ENCODE measurements at regions not wholly inside any gene's neighbourhood (a gene's known extent, or its start where the extent isn't known, plus 50 kb on each side); places are given as distances from the start of the nearest gene placed in this dataset.

- Histone ChIP-seq H3K27me3 (ENCODE audit: insufficient read depth, insufficient read length) (no peaks in the 10 kb centered on the region), H3K4me3 (ENCODE audit: insufficient read length, low read depth) (no peak overlapping the region), H3K4me1 (ENCODE audit: insufficient read depth, insufficient read length) (no peaks in the 10 kb centered on the region), H3K9ac (ENCODE audit: insufficient read length, low read depth) (no peak overlapping the region), H3K9me3 (ENCODE audit: insufficient read depth, low read length) (no peaks in the 10 kb centered on the region), H3K36me3 (ENCODE audit: insufficient read depth, insufficient read length, low read length) (no peaks in the 10 kb centered on the region)
- no peak for DNase-seq (ENCODE audit: low read depth, low spot score)
- TF ChIP-seq ZNF274 (IDR thresholded peaks at IDR 0.05; ENCODE audit: low read depth, low read length) = no peak
- TF ChIP-seq SUZ12 (IDR thresholded peaks at IDR 0.05; ENCODE audit: extremely low read depth, insufficient read depth, insufficient read length) = no peak
- TF ChIP-seq YY1 (IDR thresholded peaks at IDR 0.05; ENCODE audit: insufficient read depth, insufficient read length) = no peak
These were observed 169.5 kb upstream of the RIPOR2 start for GRCh38 chr6:25105070-25105925.

GRCh38 chr6:25107218-25107617 lies 171.5 kb upstream of the RIPOR2 start:
- Histone ChIP-seq H3K4me3 (ENCODE audit: insufficient read length, low read depth) (no peak overlapping the region), H3K36me3 (ENCODE audit: insufficient read depth, insufficient read length, low read length) (no peaks in the 10 kb centered on the region), H3K9me3 (ENCODE audit: insufficient read depth, low read length) (no peaks in the 10 kb centered on the region), H3K27me3 (ENCODE audit: insufficient read depth, insufficient read length) (no peaks in the 10 kb centered on the region), H3K9ac (ENCODE audit: insufficient read length, low read depth) (no peak overlapping the region), H3K4me1 (ENCODE audit: insufficient read depth, insufficient read length) (no peaks in the 10 kb centered on the region)
- TF ChIP-seq YY1 (IDR thresholded peaks at IDR 0.05; ENCODE audit: insufficient read depth, insufficient read length) = no peak
- TF ChIP-seq SUZ12 (IDR thresholded peaks at IDR 0.05; ENCODE audit: extremely low read depth, insufficient read depth, insufficient read length) = no peak
- no peak for TF ChIP-seq ZNF274 (IDR thresholded peaks at IDR 0.05; ENCODE audit: low read depth, low read length)
- DNase-seq (ENCODE audit: low read depth, low spot score) = no peak

GRCh38 chr6:25111782-25112181 lies 167.4 kb upstream of the CARMIL1 start:
- Histone ChIP-seq H3K36me3 (ENCODE audit: insufficient read depth, insufficient read length, low read length) (no peaks in the 10 kb centered on the region), H3K4me1 (ENCODE audit: insufficient read depth, insufficient read length) (no peaks in the 10 kb centered on the region), H3K27me3 (ENCODE audit: insufficient read depth, insufficient read length) (no peaks in the 10 kb centered on the region), H3K9me3 (ENCODE audit: insufficient read depth, low read length) (no peaks in the 10 kb centered on the region), H3K4me3 (ENCODE audit: insufficient read length, low read depth) (no peak overlapping the region), H3K9ac (ENCODE audit: insufficient read length, low read depth) (no peak overlapping the region)
- TF ChIP-seq SUZ12 (IDR thresholded peaks at IDR 0.05; ENCODE audit: extremely low read depth, insufficient read depth, insufficient read length) (no peak), YY1 (IDR thresholded peaks at IDR 0.05; ENCODE audit: insufficient read depth, insufficient read length) (no peak), ZNF274 (IDR thresholded peaks at IDR 0.05; ENCODE audit: low read depth, low read length) (no peak)
- no peak for DNase-seq (ENCODE audit: low read depth, low spot score)

- H3K9me3 ChIP-seq (ENCODE audit: insufficient read depth, low read length) = no peaks in the 10 kb centered on the region
- no peak overlapping the region for H3K4me3 ChIP-seq (ENCODE audit: insufficient read length, low read depth)
- H3K9ac ChIP-seq (ENCODE audit: insufficient read length, low read depth) = no peak overlapping the region
- H3K4me1 ChIP-seq (ENCODE audit: insufficient read depth, insufficient read length) = no peaks in the 10 kb centered on the region
- no peak for TF ChIP-seq ZNF274 (IDR thresholded peaks at IDR 0.05; ENCODE audit: low read depth, low read length)
- no peak for TF ChIP-seq SUZ12 (IDR thresholded peaks at IDR 0.05; ENCODE audit: extremely low read depth, insufficient read depth, insufficient read length)
- no peak for TF ChIP-seq YY1 (IDR thresholded peaks at IDR 0.05; ENCODE audit: insufficient read depth, insufficient read length)
- H3K27me3 ChIP-seq (ENCODE audit: insufficient read depth, insufficient read length) = no peaks in the 10 kb centered on the region
- H3K36me3 ChIP-seq (ENCODE audit: insufficient read depth, insufficient read length, low read length) = no peaks in the 10 kb centered on the region
- no peak for DNase-seq (ENCODE audit: low read depth, low spot score)
These were observed 166.8 kb upstream of the CARMIL1 start for GRCh38 chr6:25112322-25112773.

- Histone ChIP-seq H3K27me3 (ENCODE audit: insufficient read depth, insufficient read length) (no peaks in the 10 kb centered on the region), H3K4me3 (ENCODE audit: insufficient read length, low read depth) (no peak overlapping the region), H3K36me3 (ENCODE audit: insufficient read depth, insufficient read length, low read length) (no peaks in the 10 kb centered on the region), H3K4me1 (ENCODE audit: insufficient read depth, insufficient read length) (no peaks in the 10 kb centered on the region), H3K9me3 (ENCODE audit: insufficient read depth, low read length) (no peaks in the 10 kb centered on the region), H3K9ac (ENCODE audit: insufficient read length, low read depth) (no peak overlapping the region)
- TF ChIP-seq ZNF274 (IDR thresholded peaks at IDR 0.05; ENCODE audit: low read depth, low read length) (no peak), SUZ12 (IDR thresholded peaks at IDR 0.05; ENCODE audit: extremely low read depth, insufficient read depth, insufficient read length) (no peak), YY1 (IDR thresholded peaks at IDR 0.05; ENCODE audit: insufficient read depth, insufficient read length) (no peak)
- no peak for DNase-seq (ENCODE audit: low read depth, low spot score)
These were observed 165.7 kb upstream of the CARMIL1 start for GRCh38 chr6:25113436-25113835.

- Histone ChIP-seq H3K4me3 (ENCODE audit: insufficient read length, low read depth) (no peak overlapping the region), H3K9ac (ENCODE audit: insufficient read length, low read depth) (no peak overlapping the region), H3K4me1 (ENCODE audit: insufficient read depth, insufficient read length) (no peaks in the 10 kb centered on the region), H3K27me3 (ENCODE audit: insufficient read depth, insufficient read length) (no peaks in the 10 kb centered on the region), H3K36me3 (ENCODE audit: insufficient read depth, insufficient read length, low read length) (no peaks in the 10 kb centered on the region), H3K9me3 (ENCODE audit: insufficient read depth, low read length) (no peaks in the 10 kb centered on the region)
- TF ChIP-seq SUZ12 (IDR thresholded peaks at IDR 0.05; ENCODE audit: extremely low read depth, insufficient read depth, insufficient read length) (no peak), ZNF274 (IDR thresholded peaks at IDR 0.05; ENCODE audit: low read depth, low read length) (no peak), YY1 (IDR thresholded peaks at IDR 0.05; ENCODE audit: insufficient read depth, insufficient read length) (no peak)
- DNase-seq (ENCODE audit: low read depth, low spot score) = no peak
These were observed 161.1 kb upstream of the CARMIL1 start for GRCh38 chr6:25118038-25118437.

- Histone ChIP-seq H3K9ac (ENCODE audit: insufficient read length, low read depth) (no peak overlapping the region), H3K4me1 (ENCODE audit: insufficient read depth, insufficient read length) (no peaks in the 10 kb centered on the region), H3K36me3 (ENCODE audit: insufficient read depth, insufficient read length, low read length) (no peaks in the 10 kb centered on the region), H3K27me3 (ENCODE audit: insufficient read depth, insufficient read length) (no peaks in the 10 kb centered on the region), H3K4me3 (ENCODE audit: insufficient read length, low read depth) (no peak overlapping the region), H3K9me3 (ENCODE audit: insufficient read depth, low read length) (no peaks in the 10 kb centered on the region)
- no peak for TF ChIP-seq ZNF274 (IDR thresholded peaks at IDR 0.05; ENCODE audit: low read depth, low read length)
- no peak for TF ChIP-seq YY1 (IDR thresholded peaks at IDR 0.05; ENCODE audit: insufficient read depth, insufficient read length)
- no peak for TF ChIP-seq SUZ12 (IDR thresholded peaks at IDR 0.05; ENCODE audit: extremely low read depth, insufficient read depth, insufficient read length)
- no peak for DNase-seq (ENCODE audit: low read depth, low spot score)
These were observed 158.0 kb upstream of the CARMIL1 start for GRCh38 chr6:25121186-25121585.
